GM12878 (cell line): ENCODE measurements at regions not wholly inside any gene's neighbourhood (a gene's known extent, or its start where the extent isn't known, plus 50 kb on each side); places are given as distances from the start of the nearest gene placed in this dataset.

ENCODE experiments used
- ATAC-seq: fragments of 200-7000 bp; cut with Tn5 transposase; 3 replicates; pipeline ENCODE4 v1.9.1; 2020; ENCODE audit warnings: mild to moderate bottlenecking, moderate library complexity
- BruUV-seq: library from RNA; stranded (reverse); fragments of 400-500 nt; replicated peaks from 2 replicates; lab custom pipeline; 2021; lab: Mats Ljungman, UMichigan
- CTCF ChIA-PET: fragments of 300-600 bp; sonication (Branson Sonifier 250); formaldehyde crosslinking; extraction: SDS; loops from one replicate; lab custom pipeline; 2021; ENCODE audit warnings: inconsistent platforms; lab: Yijun Ruan, JAX
- POLR2A ChIA-PET: fragments of 350-600 bp; formaldehyde crosslinking; extraction: SDS; loops from one replicate; lab custom pipeline; 2021; ENCODE audit warnings: inconsistent platforms; lab: Charles Lee
- RAD21 ChIA-PET: fragments of 300-600 bp; sonication (Branson Sonifier 250); formaldehyde crosslinking; loops from one replicate; lab custom pipeline; 2023; ENCODE audit warnings: antibody characterized with exemption; ENCODE audit not compliant: unreplicated experiment; lab: Charles Lee
- SMC1A ChIA-PET: fragments of 300-600 bp; sonication (Branson Sonifier 250); formaldehyde crosslinking; loops from one replicate; lab custom pipeline; 2023; ENCODE audit not compliant: unreplicated experiment, uncharacterized antibody; lab: Charles Lee
- DNase-seq: peaks from one replicate; pipeline ENCODE4 v3.0.0-alpha.2; 2011; ENCODE audit warnings: low read depth, low spot score
- FAIRE-seq: peaks from 3 replicates; lab custom pipeline; 2011; peaks lifted over from hg19 to GRCh38; lab: Jason Lieb, UNC
- H2AFZ ChIP-seq: 2 replicates; pipeline ENCODE4 v1.6.0; 2011; ENCODE audit warnings: low read depth, low read length, control low read depth; ENCODE audit not compliant: control insufficient read depth
- H3K27ac ChIP-seq: 2 replicates; pipeline ENCODE4 v1.5.1; 2011; ENCODE audit warnings: control low read depth; ENCODE audit not compliant: control insufficient read depth, insufficient read depth
- H3K27me3 ChIP-seq, 2 experiments: replicated peaks in 1 of 2; 2 replicates each; pipeline versions ENCODE4 v1.6.0 to v1.6.1; 2011; ENCODE audit warnings: low read length in 1 of 2; ENCODE audit not compliant: control insufficient read depth in 2 of 2, insufficient read depth in 2 of 2
- H3K36me3 ChIP-seq, 2 experiments: 2 replicates each; pipeline ENCODE4 v1.5.1; 2011; ENCODE audit warnings: low read length in 1 of 2; ENCODE audit not compliant: control insufficient read depth in 2 of 2, insufficient read depth in 2 of 2
- H3K4me1 ChIP-seq: 2 replicates; pipeline ENCODE4 v1.6.1; 2011; ENCODE audit warnings: mild to moderate bottlenecking, low read length, moderate library complexity, mixed read lengths; ENCODE audit not compliant: control insufficient read depth, insufficient read depth
- H3K4me2 ChIP-seq: 2 replicates; pipeline ENCODE4 v1.6.0; 2011; ENCODE audit warnings: control low read depth; ENCODE audit not compliant: control insufficient read depth, insufficient read depth
- H3K4me3 ChIP-seq: fragments of 200-600 bp; sonication (generic); 2 replicates; pipeline ENCODE4 v1.5.1; 2016
- H3K79me2 ChIP-seq: 2 replicates; pipeline ENCODE4 v1.6.0; 2011; ENCODE audit warnings: low read length; ENCODE audit not compliant: control insufficient read depth, insufficient read depth
- H3K9ac ChIP-seq: 2 replicates; pipeline ENCODE4 v1.8.0; 2011; ENCODE audit warnings: low read length, control low read depth, mixed read lengths; ENCODE audit not compliant: control insufficient read depth, insufficient read depth
- H3K9me3 ChIP-seq: replicated peaks from 3 replicates; pipeline ENCODE4 v1.5.1; 2011; ENCODE audit warnings: mild to moderate bottlenecking, low read length; ENCODE audit not compliant: control insufficient read depth, insufficient read depth
- H4K20me1 ChIP-seq: 2 replicates; pipeline ENCODE4 v1.6.0; 2011; ENCODE audit not compliant: control insufficient read depth, insufficient read depth
- CHD1 ChIP-seq: IDR thresholded peaks from 2 replicates; pipeline ENCODE4 v1.6.1; 2012; ENCODE audit warnings: low read depth, low read length, improper control_type of control experiment
- ETV6 ChIP-seq, 2 experiments: fragments of 450-650 bp in 1 of 2; IDR thresholded peaks in 1 of 2; conservative IDR thresholded peaks in 1 of 2; 2 replicates each; pipeline ENCODE4 v1.6.1; 2014; ENCODE audit warnings: antibody characterized with exemption in 1 of 2, borderline replicate concordance in 1 of 2, low read depth in 1 of 2, mild to moderate bottlenecking in 1 of 2, moderate library complexity in 1 of 2
- EZH2 ChIP-seq: IDR thresholded peaks from 2 replicates; pipeline ENCODE4 v1.6.1; 2012; ENCODE audit warnings: low read depth, mild to moderate bottlenecking, control low read depth, inconsistent platforms, low read length, borderline replicate concordance; ENCODE audit not compliant: control insufficient read depth
- IRF4 ChIP-seq: IDR thresholded peaks from 2 replicates; pipeline ENCODE4 v1.6.1; 2011; ENCODE audit warnings: low read depth, low read length
- NFYB ChIP-seq: IDR thresholded peaks from 2 replicates; pipeline ENCODE4 v1.6.1; 2011; ENCODE audit warnings: low read depth, mild to moderate bottlenecking, low read length, improper control_type of control experiment, moderate library complexity; ENCODE audit not compliant: insufficient read depth
- RAD21 ChIP-seq: IDR thresholded peaks from 2 replicates; pipeline ENCODE4 v1.6.1; 2011; ENCODE audit warnings: mild to moderate bottlenecking, low read depth, low read length, moderate library complexity; ENCODE audit not compliant: insufficient read depth
- SREBF2 ChIP-seq: IDR thresholded peaks from 2 replicates; pipeline ENCODE4 v1.6.1; 2012; ENCODE audit warnings: mild to moderate bottlenecking, low read length
- SRF ChIP-seq, 2 experiments: IDR thresholded peaks; 2 replicates each; pipeline ENCODE4 v1.6.1; 2011; ENCODE audit warnings: low read depth in 2 of 2, low read length in 2 of 2, mild to moderate bottlenecking in 1 of 2, moderate library complexity in 1 of 2
- STAT3 ChIP-seq: IDR thresholded peaks from 2 replicates; pipeline ENCODE4 v1.6.1; 2011; ENCODE audit warnings: low read depth, low read length, improper control_type of control experiment
- TCF12 ChIP-seq: IDR thresholded peaks from 2 replicates; pipeline ENCODE4 v1.6.1; 2011; ENCODE audit warnings: low read depth, mild to moderate bottlenecking, low read length
- YY1 ChIP-seq: IDR thresholded peaks from 2 replicates; pipeline ENCODE4 v1.6.1; 2011; ENCODE audit warnings: low read depth, mild to moderate bottlenecking, low read length
- WGBS: methylation state at CpG from one replicate; pipeline ENCODE4 v1.1.6; 2016; ENCODE audit warnings: low lambda C conversion rate; ENCODE audit not compliant: insufficient replicate concordance, insufficient coverage; ENCODE audit errors: missing lambda C conversion rate; 5-methylcytosine and 5-hydroxymethylcytosine counted together
- in situ Hi-C: fragments of 300-500 bp; cut with MboI; formaldehyde crosslinking; loops from 9 replicates; pipeline ENCODE4 v1.14.3; 2018; ENCODE audit warnings: mixed read lengths
- intact Hi-C: fragments of 100-400 bp; cut with micrococcal nuclease; formaldehyde crosslinking; loops from one replicate; pipeline ENCODE4 v1.14.2; 2022; ENCODE audit not compliant: unreplicated experiment
- TF ChIP-seq, protein P1 (sequence below): fragments of 450-650 bp; formaldehyde crosslinking; IDR thresholded peaks from 2 replicates; pipeline ENCODE4 v1.5.0; 2022; ENCODE audit warnings: mild to moderate bottlenecking, missing genetic modification characterization
- TF ChIP-seq, protein P2 (sequence below): IDR thresholded peaks from 2 replicates; pipeline ENCODE4 v1.6.1; 2011; ENCODE audit warnings: low read depth, mild to moderate bottlenecking, low read length, moderate library complexity, borderline replicate concordance; ENCODE audit errors: extremely low read depth
- TF ChIP-seq, protein P3 (sequence below): IDR thresholded peaks from 2 replicates; pipeline ENCODE4 v1.6.1; 2011; ENCODE audit warnings: mild to moderate bottlenecking, low read depth, low read length, moderate library complexity; ENCODE audit not compliant: insufficient replicate concordance
- TF ChIP-seq, protein P4 (sequence below): fragments of 450-650 bp; formaldehyde crosslinking; IDR thresholded peaks from 2 replicates; pipeline ENCODE4 v1.4.0; 2020; ENCODE audit warnings: mild to moderate bottlenecking, moderate library complexity

DNA sequence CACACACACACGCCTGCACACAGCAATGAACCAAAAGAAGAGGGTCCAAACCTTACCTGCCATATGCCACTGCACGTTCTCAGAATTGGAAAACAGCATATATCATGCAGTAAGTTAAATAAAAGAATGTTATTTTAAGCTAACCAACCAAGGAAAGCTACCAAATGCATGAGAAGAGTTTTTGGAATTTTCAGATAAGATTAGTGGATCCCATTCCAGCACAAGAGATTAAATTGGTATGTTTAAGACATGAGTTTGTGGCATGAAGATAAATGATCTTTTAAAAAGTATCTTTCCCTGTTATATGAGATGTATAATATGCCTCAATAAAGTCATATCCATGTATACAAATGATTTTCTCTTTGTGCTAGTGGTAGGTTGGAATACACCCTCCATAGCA lies 811.4 kb downstream of the NR2F2 start:
- intact Hi-C loops: loop anchor here (5.0 to 10.0 kb wide), 2 partner anchors 90 to 787 kb away; no protein-coding TSS in a partner anchor
- DNase-seq (no peak), FAIRE-seq (no peak), ATAC-seq (no peak)
- ChIA-PET CTCF (no interaction called here), RAD21 (no interaction called here), SMC1A (interaction anchor here (0.6 to 1.8 kb wide), 7 partner anchors 15 to 93 kb away, joined by 3 to 8 read pairs (median 3); no protein-coding TSS in a partner anchor), POLR2A (interaction anchor here (0.6 to 1.1 kb wide), 4 partner anchors 27 to 485 kb away, joined by 3 to 4 read pairs (median 4); no protein-coding TSS in a partner anchor)
- Histone ChIP-seq H3K4me2 (no peak overlapping the region), H3K9ac (no peak overlapping the region), H3K79me2 (no peaks in the 10 kb centered on the region), H3K36me3 (no peaks in the 10 kb centered on the region), H2AFZ (no peak overlapping the region), H3K27ac (no peak overlapping the region), H3K27me3 (no peaks in the 10 kb centered on the region), H3K4me3 (no peak overlapping the region), H4K20me1 (no peaks in the 10 kb centered on the region), H3K9me3 (no peaks in the 10 kb centered on the region), H3K4me1 (no peaks in the 10 kb centered on the region)
- no TSS peak for BruUV-seq
- WGBS: 0% methylated on average over 2 of the region's 2 CpGs
- in situ Hi-C loops: no loop called here
- TF ChIP-seq SREBF2 (no peak), ETV6 (conservative IDR thresholded peaks at IDR 0.05 in 1 of 2, IDR thresholded peaks at IDR 0.05 in 1 of 2; ENCODE audit: borderline replicate concordance in 1 of 2, low read depth in 1 of 2) (no peak), TCF12 (no peak), RAD21 (no peak), STAT3 (no peak), CHD1 (no peak), YY1 (no peak), IRF4 (no peak), EZH2 (no peak), SRF (IDR thresholded peaks at IDR 0.05; ENCODE audit: low read depth in 2 of 2, low read length in 2 of 2) (no peak), NFYB (no peak)
- TF ChIP-seq, protein P1, sequence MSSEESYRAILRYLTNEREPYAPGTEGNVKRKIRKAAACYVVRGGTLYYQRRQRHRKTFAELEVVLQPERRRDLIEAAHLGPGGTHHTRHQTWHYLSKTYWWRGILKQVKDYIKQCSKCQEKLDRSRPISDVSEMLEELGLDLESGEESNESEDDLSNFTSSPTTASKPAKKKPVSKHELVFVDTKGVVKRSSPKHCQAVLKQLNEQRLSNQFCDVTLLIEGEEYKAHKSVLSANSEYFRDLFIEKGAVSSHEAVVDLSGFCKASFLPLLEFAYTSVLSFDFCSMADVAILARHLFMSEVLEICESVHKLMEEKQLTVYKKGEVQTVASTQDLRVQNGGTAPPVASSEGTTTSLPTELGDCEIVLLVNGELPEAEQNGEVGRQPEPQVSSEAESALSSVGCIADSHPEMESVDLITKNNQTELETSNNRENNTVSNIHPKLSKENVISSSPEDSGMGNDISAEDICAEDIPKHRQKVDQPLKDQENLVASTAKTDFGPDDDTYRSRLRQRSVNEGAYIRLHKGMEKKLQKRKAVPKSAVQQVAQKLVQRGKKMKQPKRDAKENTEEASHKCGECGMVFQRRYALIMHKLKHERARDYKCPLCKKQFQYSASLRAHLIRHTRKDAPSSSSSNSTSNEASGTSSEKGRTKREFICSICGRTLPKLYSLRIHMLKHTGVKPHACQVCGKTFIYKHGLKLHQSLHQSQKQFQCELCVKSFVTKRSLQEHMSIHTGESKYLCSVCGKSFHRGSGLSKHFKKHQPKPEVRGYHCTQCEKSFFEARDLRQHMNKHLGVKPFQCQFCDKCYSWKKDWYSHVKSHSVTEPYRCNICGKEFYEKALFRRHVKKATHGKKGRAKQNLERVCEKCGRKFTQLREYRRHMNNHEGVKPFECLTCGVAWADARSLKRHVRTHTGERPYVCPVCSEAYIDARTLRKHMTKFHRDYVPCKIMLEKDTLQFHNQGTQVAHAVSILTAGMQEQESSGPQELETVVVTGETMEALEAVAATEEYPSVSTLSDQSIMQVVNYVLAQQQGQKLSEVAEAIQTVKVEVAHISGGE (CRISPR knock-in tag): no peak
- TF ChIP-seq, protein P2, sequence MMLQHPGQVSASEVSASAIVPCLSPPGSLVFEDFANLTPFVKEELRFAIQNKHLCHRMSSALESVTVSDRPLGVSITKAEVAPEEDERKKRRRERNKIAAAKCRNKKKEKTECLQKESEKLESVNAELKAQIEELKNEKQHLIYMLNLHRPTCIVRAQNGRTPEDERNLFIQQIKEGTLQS: no peak
- TF ChIP-seq, protein P3, sequence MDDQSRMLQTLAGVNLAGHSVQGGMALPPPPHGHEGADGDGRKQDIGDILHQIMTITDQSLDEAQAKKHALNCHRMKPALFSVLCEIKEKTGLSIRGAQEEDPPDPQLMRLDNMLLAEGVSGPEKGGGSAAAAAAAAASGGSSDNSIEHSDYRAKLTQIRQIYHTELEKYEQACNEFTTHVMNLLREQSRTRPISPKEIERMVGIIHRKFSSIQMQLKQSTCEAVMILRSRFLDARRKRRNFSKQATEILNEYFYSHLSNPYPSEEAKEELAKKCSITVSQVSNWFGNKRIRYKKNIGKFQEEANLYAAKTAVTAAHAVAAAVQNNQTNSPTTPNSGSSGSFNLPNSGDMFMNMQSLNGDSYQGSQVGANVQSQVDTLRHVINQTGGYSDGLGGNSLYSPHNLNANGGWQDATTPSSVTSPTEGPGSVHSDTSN: no peak
- TF ChIP-seq, protein P4, sequence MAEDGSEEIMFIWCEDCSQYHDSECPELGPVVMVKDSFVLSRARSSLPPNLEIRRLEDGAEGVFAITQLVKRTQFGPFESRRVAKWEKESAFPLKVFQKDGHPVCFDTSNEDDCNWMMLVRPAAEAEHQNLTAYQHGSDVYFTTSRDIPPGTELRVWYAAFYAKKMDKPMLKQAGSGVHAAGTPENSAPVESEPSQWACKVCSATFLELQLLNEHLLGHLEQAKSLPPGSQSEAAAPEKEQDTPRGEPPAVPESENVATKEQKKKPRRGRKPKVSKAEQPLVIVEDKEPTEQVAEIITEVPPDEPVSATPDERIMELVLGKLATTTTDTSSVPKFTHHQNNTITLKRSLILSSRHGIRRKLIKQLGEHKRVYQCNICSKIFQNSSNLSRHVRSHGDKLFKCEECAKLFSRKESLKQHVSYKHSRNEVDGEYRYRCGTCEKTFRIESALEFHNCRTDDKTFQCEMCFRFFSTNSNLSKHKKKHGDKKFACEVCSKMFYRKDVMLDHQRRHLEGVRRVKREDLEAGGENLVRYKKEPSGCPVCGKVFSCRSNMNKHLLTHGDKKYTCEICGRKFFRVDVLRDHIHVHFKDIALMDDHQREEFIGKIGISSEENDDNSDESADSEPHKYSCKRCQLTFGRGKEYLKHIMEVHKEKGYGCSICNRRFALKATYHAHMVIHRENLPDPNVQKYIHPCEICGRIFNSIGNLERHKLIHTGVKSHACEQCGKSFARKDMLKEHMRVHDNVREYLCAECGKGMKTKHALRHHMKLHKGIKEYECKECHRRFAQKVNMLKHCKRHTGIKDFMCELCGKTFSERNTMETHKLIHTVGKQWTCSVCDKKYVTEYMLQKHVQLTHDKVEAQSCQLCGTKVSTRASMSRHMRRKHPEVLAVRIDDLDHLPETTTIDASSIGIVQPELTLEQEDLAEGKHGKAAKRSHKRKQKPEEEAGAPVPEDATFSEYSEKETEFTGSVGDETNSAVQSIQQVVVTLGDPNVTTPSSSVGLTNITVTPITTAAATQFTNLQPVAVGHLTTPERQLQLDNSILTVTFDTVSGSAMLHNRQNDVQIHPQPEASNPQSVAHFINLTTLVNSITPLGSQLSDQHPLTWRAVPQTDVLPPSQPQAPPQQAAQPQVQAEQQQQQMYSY: no peak
